IPS DF 6.9 (cell line): ENCODE measurements at regions not wholly inside any gene's neighbourhood (a gene's known extent, or its start where the extent isn't known, plus 50 kb on each side); places are given as distances from the start of the nearest gene placed in this dataset.

Experiments used
- DNase-seq: peaks from one replicate; pipeline ENCODE4 v3.0.0-alpha.2; 2013; ENCODE audit warnings: low read depth, low spot score
- H3K27ac ChIP-seq: one replicate; pipeline ENCODE4 v1.5.1; 2013; ENCODE audit warnings: low read length, control low read depth
- H3K27me3 ChIP-seq: 2 replicates; pipeline ENCODE4 v1.6.1; 2013; ENCODE audit warnings: mild to moderate bottlenecking, low read length; ENCODE audit not compliant: control insufficient read depth, insufficient read depth
- H3K36me3 ChIP-seq: 2 replicates; pipeline ENCODE4 v1.6.1; 2013; ENCODE audit warnings: low read length; ENCODE audit not compliant: control insufficient read depth, insufficient read depth
- H3K4me1 ChIP-seq: 2 replicates; pipeline ENCODE4 v1.6.1; 2013; ENCODE audit warnings: low read length; ENCODE audit not compliant: control insufficient read depth, insufficient read depth
- H3K4me3 ChIP-seq: 2 replicates; pipeline ENCODE4 v1.5.1; 2013; ENCODE audit warnings: mild to moderate bottlenecking, low read length
- H3K9me3 ChIP-seq: 2 replicates; pipeline ENCODE4 v1.6.1; 2013; ENCODE audit warnings: low read length, inconsistent platforms; ENCODE audit not compliant: control insufficient read depth, insufficient read depth
- WGBS: extraction: QIAGEN DNeasy Blood & Tissue Kit; methylation state at CpG from one replicate; pipeline ENCODE4 v1.1.7; 2013; ENCODE audit warnings: mixed read lengths, missing lambda C conversion rate; ENCODE audit not compliant: insufficient read length, insufficient coverage; 5-methylcytosine and 5-hydroxymethylcytosine counted together

DNA sequence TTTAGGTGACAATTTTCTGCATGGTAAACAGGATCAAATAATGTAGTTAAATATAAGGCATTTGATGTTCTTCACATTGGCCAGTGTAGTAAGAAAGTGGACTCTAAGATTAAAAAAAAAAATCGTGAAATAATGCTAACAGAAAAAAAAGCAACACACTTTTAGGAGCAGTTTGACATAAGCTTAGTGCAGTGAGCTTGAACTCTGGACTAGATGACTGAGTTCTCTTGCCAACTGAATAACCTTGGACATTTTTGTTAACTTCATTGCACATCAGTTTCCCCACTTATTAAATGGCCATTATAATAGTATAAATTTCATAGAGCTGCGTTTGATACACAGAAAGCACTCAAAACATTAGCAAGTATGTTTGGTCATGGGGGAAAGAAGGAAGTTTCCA, 649.3 kb upstream of the ADGRL4 start:
- Histone ChIP-seq H3K36me3 (no peaks in the 10 kb centered on the region), H3K9me3 (no peaks in the 10 kb centered on the region), H3K27me3 (no peaks in the 10 kb centered on the region), H3K27ac (no peak overlapping the region), H3K4me3 (no peak overlapping the region), H3K4me1 (no peaks in the 10 kb centered on the region)
- no CpG with 5 or more reads among the region's 2 CpGs for WGBS
- no peak for DNase-seq

- Histone ChIP-seq H3K9me3 (no peaks in the 10 kb centered on the region), H3K27me3 (no peaks in the 10 kb centered on the region), H3K27ac (no peak overlapping the region), H3K4me3 (no peak overlapping the region), H3K4me1 (no peaks in the 10 kb centered on the region), H3K36me3 (no peaks in the 10 kb centered on the region)
- WGBS = no CpG with 5 or more reads among the region's 3 CpGs
- DNase-seq = no peak
Observed at GRCh38 chr1:79652426-79652825, 645.9 kb upstream of the ADGRL4 start.

- Histone ChIP-seq H3K27ac (no peak overlapping the region), H3K36me3 (no peaks in the 10 kb centered on the region), H3K9me3 (no peaks in the 10 kb centered on the region), H3K4me3 (no peak overlapping the region), H3K4me1 (no peaks in the 10 kb centered on the region), H3K27me3 (no peaks in the 10 kb centered on the region)
- DNase-seq = no peak
- WGBS = no CpG with 5 or more reads among the region's 1 CpG
Observed at GRCh38 chr1:79648126-79648525, 641.6 kb upstream of the ADGRL4 start.

- Histone ChIP-seq H3K27me3 (no peaks in the 10 kb centered on the region), H3K9me3 (no peaks in the 10 kb centered on the region), H3K36me3 (no peaks in the 10 kb centered on the region), H3K4me1 (no peaks in the 10 kb centered on the region), H3K27ac (no peak overlapping the region), H3K4me3 (no peak overlapping the region)
- WGBS = no CpG with 5 or more reads among the region's 3 CpGs
- peak; percentile 7 for DNase-seq
Observed at GRCh38 chr1:79646880-79647279, 640.4 kb upstream of the ADGRL4 start.

- H3K27me3 ChIP-seq = no peaks in the 10 kb centered on the region
- no peaks in the 10 kb centered on the region for H3K36me3 ChIP-seq
- WGBS = no CpG with 5 or more reads among the region's 2 CpGs
- H3K4me1 ChIP-seq = no peaks in the 10 kb centered on the region
- DNase-seq = no peak
- no peak overlapping the region for H3K27ac ChIP-seq
- no peaks in the 10 kb centered on the region for H3K9me3 ChIP-seq
- H3K4me3 ChIP-seq = no peak overlapping the region
Observed at GRCh38 chr1:79638382-79638781, 631.9 kb upstream of the ADGRL4 start.

DNA sequence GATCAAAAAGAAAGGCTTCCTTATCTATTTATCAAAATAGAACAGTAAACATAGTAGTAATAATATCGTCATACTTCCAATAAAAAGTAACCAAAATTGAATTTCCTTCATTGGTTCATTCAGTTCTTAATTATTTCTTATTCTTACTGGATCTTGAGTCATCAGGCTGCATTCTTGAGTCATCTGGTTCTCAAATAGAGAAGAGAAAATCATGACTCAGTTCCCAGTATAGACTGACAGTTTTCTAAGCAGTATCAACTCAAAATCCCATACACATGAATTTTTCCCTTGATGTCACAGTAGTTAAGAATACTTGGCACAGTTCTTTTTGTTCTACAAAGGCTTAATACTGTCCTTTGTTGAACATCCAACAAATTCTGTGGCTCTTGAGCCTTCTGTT, 626.9 kb upstream of the ADGRL4 start:
- Histone ChIP-seq H3K36me3 (no peaks in the 10 kb centered on the region), H3K27me3 (no peaks in the 10 kb centered on the region)

GRCh38 chr1:79629414-79629813, 622.9 kb upstream of the ADGRL4 start:
- Histone ChIP-seq H3K27me3 (no peaks in the 10 kb centered on the region), H3K9me3 (no peaks in the 10 kb centered on the region), H3K36me3 (no peaks in the 10 kb centered on the region), H3K4me3 (no peak overlapping the region), H3K4me1 (no peaks in the 10 kb centered on the region), H3K27ac (no peak overlapping the region)
- no CpG with 5 or more reads among the region's 7 CpGs for WGBS
- DNase-seq = no peak

More for the DNA sequence above, 626.9 kb upstream of the ADGRL4 start:
- H3K27ac ChIP-seq = no peak overlapping the region
- no peaks in the 10 kb centered on the region for H3K9me3 ChIP-seq
- WGBS = no CpG with 5 or more reads among the region's 1 CpG
- DNase-seq = no peak
- H3K4me1 ChIP-seq = no peaks in the 10 kb centered on the region
- no peak overlapping the region for H3K4me3 ChIP-seq

DNA sequence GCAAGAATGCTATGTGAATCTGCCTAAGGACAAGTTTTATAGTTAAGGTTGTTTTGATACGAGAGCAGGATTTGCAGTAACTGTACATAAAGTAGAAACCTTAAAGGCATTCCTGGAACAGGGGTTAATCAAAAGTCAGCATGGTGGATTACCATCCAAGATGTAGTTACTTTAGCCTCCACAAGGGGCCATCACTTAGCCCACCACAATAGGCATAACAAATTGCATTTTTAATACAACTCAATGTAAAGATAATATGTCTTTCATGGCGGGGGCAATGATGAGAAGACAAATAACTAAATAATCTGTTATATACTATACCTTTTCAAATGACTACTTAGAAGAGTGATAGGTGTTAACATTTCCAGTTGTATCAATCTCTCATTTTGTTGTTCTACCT, 611.2 kb upstream of the ADGRL4 start:
- Histone ChIP-seq H3K36me3 (no peaks in the 10 kb centered on the region), H3K4me1 (no peaks in the 10 kb centered on the region), H3K9me3 (no peaks in the 10 kb centered on the region), H3K27me3 (no peaks in the 10 kb centered on the region), H3K4me3 (no peak overlapping the region), H3K27ac (no peak overlapping the region)
- no CpG with 5 or more reads among the region's 2 CpGs for WGBS
- DNase-seq = no peak

GRCh38 chr1:79614762-79615161, 608.2 kb upstream of the ADGRL4 start:
- Histone ChIP-seq H3K4me3 (no peak overlapping the region), H3K27ac (no peak overlapping the region), H3K36me3 (no peaks in the 10 kb centered on the region), H3K4me1 (no peaks in the 10 kb centered on the region), H3K27me3 (no peaks in the 10 kb centered on the region), H3K9me3 (no peaks in the 10 kb centered on the region)
- no peak for DNase-seq
- WGBS = 100% methylated on average over 1 of the region's 2 CpGs

DNA sequence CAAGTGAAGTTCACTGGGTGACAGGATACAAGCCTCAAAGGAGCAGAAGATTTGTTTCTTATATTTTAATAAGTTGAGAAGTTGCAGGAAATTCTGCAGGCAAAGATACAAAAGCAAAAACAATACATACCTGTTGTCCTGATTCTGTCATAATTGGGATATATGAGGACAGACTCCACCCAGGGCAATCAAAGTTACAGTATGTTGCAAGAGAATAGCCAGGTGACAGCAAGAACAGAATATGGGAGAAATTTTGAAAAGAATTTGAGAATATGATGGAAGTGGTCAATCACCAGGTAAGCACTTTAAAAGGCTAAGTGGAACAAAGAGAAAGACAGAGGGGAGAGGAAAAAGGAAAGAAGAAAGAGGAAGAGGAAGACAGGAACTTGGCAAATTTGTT, 607.6 kb upstream of the ADGRL4 start:
- no peaks in the 10 kb centered on the region for H3K4me1 ChIP-seq
- no peak overlapping the region for H3K27ac ChIP-seq
- no peaks in the 10 kb centered on the region for H3K27me3 ChIP-seq
- no peak for DNase-seq
- H3K4me3 ChIP-seq = no peak overlapping the region
- H3K9me3 ChIP-seq = no peaks in the 10 kb centered on the region
- no peaks in the 10 kb centered on the region for H3K36me3 ChIP-seq

DNA sequence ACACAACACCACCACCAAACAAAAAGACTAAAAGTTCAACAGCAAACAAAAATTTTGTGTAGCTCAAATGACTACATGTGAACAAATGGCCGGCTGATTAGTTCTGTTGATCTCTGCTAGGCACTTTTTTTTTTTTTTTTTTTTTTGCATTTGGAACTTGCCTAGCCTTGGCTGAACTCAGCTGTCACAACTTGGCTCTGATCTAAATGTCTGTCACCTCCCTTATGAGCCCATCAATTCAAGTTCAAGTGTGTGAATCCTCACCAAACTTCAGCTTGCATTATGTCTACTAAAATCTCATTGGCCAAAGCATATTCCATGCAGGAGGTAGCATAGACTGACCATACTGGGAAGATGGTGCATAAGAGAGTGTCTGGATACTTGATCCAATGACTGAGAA, 606.5 kb upstream of the ADGRL4 start:
- no peak for DNase-seq
- no CpG with 5 or more reads among the region's 1 CpG for WGBS

More for the DNA sequence above, 606.5 kb upstream of the ADGRL4 start:
- Histone ChIP-seq H3K4me3 (no peak overlapping the region), H3K27me3 (no peaks in the 10 kb centered on the region), H3K36me3 (no peaks in the 10 kb centered on the region), H3K27ac (no peak overlapping the region), H3K9me3 (no peaks in the 10 kb centered on the region), H3K4me1 (no peaks in the 10 kb centered on the region)
